H4 (cell line): ENCODE measurements at regions not wholly inside any gene's neighbourhood (a gene's known extent, or its start where the extent isn't known, plus 50 kb on each side); places are given as distances from the start of the nearest gene placed in this dataset.

Experiments
- DNase-seq: peaks from one replicate; pipeline ENCODE4 v3.0.0-alpha.2; 2015; ENCODE audit warnings: low spot score

DNA sequence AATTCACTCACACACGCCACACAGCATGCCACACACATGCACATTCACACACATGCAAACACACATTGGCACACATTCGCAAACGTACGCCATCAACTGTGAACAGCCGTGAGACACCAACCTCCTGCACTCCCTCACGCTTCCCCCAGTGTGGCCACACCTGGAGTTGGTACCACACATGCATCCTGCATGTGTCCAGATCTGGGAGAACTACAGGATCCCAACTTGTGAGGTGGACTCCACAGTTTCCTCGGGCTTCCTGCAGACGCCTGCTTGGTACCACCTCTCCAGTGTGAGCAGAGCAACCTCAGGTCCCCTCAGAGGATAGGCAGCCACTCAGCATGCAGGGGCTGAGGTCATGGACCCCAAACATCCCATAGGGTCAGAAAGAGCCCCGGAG is 239.0 kb downstream of the EIPR1 start:
- DNase-seq: no peak

DNA sequence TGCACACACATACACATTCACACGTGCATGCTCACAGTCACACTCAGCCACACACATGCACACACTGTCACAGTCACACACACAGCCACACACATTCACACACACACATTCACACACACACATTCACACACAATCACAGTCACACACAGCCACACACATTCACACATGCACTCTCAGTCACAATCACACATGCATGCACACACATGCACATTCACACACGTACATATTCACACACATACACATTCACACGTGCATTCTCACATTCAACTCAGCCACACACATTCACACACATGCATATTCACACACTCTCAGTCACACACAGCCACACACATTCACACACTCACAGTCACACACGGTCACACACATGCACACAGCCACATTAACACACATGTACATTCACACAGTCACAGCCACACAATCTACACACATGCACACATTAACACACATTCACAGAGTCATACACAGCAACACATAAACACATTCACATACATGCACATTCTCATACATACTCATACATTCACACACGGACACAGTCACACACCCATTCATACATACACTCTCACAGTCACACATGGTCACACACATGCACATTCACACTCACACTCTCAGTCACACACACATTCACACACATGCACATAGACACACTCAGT is 239.8 kb downstream of the EIPR1 start:
- DNase-seq: no peak

DNA sequence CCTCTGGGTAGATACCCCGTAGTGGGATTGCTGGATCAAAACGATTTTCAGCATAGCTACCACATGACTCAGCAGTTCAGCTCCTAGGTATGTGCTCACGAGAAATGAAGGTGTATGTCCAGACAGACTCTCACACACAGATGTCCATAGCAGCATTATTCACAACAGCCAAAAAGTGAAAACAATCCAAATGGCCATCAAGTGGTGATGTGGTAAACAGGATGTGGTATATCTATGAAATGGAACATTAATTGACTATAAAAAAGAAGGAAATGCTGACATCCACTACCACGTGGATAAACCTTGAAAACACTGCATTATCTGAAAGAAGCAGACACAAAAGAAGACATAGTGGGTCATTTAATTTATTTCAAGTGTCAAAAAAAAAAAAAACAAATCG is 241.9 kb downstream of the EIPR1 start:
- no peak for DNase-seq

DNA sequence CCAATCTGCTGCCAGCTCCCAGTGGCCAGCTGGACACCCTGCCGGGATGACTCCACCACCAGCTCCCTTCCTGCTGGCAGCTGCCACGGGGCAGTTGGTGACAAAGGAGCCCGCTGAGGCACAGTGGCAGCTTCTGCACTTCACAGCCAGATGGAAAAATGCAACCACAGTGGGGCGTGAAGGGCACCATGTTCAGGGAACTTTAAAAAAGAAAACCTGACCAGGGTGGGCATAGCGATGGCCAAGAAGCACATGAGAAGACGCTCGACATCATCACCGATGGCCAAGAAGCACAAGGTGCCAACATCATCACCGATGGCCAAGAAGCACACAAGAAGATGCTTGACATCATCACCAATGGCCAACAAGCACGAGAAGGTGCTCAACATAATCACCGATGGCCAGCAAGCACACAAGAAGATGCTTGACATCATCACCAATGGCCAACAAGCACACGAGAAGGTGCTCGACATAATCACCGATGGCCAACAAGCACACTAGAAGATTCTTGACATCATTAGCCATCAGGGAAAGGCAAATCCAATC is 243.5 kb downstream of the EIPR1 start:
- no peak for DNase-seq

DNA sequence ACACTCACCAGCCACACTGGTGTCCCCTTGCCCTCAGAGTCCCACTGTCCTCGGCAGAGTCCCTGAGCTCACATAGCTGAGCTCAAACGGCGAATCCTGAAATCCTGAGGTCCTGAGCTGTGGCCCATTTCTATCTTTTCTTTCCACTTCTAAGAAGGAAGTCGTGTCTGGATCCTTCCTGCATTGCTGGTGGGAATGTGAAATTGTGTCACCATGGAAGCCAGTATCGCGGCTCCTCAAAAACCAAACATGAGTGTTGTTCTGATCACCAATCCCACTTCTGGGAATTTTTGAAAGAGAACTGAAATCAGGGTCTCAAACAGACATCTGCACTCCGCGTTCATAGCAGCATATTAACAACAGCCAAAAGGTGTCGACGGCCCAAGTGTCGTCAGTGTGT is 244.7 kb downstream of the EIPR1 start:
- DNase-seq: no peak

DNA sequence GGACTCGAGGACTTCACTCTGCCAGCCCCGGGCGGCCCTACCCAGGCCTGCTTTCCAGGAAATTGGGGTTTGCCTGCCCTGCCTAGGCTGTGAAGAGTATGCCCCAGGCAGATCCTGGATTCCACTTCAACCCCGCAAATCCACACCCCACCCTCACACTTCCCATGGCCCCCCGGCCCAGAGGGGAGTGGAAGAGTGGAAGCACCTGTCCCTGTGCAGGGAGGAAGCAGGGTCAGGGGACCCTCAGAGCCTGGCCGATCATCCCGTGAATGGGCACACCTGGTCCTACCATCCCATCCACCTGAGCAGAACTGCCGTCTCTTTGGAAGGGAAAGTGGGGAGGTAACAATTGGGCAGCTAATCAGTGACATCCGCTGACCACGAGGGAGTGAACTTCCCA is 245.2 kb downstream of the EIPR1 start:
- no peak for DNase-seq

DNA sequence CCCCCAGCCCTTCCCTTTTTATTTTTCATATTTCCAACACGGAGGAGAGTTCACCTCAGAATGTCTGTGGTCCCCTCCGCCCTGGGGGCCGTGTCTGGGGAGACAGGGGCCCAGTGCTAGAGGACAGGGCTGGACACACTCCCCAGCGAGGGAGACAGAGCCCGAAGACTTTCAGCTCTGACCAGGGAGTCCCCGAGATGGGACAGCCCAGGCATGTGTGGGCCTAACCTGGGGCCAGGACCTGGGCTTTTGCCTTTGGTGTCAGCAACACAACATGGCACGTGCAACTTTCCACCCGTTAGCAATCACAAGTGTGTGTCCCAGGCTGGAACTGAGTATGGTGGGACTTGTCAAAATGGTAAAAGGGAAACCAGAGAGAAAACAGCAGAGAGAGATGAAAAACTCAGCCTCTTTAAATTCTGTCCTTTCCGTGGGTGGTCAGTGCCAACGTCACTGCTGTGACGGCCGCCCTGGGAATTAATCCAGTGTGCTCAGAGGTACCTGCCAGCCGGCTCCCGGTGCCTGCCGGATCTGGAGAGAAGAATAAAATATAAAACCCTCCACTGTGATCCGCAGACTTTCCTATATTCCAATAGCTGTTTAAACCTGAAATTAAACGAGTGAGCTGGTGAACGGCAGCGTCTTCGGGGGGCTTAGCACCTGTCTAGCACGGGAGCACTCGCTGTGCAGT is 245.8 kb downstream of the EIPR1 start:
- no peak for DNase-seq

DNA sequence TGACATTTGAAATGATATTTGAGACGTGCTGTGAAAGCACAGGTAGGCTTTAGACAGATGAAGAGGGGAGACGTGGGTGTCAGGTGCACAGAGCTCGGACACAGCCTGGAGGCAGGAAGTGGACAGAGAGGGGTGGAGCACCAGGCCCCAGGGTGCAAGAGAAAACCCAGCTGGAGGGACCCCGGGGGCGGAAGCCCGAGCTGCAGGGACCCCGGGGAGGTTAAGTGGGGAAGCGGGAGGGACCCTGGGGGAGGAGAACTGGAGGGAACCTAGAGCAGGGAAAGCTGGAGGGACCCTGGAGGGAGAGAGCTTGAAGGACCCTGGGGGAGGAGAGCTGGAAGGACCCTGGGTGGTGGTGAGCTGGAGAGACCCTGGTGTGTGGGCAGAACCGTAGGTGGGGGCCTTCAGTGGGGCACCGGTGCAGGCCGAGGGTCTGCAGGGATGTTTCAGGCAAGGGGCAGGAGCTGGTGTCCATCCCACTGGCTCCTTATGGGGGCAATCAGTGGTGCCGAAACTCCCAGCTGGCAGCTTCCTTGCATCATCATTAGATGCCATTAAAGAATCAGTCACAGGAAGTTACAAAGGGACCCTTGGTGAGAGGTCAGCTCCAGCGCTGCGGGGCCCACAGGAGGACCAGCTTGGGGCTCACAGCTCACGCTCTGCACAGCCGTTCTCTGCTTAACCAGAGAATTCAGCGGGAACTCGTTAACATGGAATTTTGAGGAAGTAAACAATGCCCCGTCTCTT is 246.6 kb downstream of the EIPR1 start:
- DNase-seq: no peak

DNA sequence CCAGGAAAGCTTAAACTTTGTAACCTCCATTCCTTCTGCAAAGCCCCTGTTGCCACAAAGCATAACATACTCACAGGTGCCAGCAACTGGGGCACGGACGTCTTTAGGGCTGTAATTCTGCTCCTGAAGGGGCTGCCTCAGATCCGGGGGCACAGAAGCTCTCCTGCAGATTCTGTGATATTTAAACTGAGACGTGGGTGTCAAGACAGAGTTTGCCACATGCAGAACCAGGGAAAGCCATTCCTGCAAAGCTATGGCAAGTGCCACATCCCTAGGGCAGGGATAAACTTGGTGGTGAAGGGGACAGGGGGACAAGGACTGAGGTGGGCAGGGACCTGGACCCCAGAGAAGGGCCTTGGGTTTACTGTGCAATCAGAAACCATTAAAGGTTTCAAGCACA is 247.2 kb downstream of the EIPR1 start:
- DNase-seq: no peak

DNA sequence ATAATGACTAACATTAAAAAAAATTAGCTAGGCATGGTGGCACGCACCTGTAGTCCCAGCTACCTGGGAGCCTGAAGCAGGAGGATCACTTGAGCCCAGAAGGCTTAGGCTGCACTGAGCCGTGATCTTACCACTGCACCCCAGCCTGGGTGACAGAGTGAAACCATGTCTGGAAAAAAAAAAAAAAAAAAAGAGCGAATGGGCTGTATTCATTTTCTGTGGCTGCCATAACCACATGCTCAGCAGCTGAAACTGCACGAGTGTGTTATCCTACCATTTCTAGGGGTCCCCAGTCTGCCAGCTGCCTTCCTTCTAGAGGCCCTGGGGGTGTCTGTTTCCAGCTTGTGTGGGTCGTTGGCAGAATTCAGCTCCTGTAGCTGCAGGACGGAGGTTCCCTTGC is 247.8 kb downstream of the EIPR1 start:
- DNase-seq: no peak

DNA sequence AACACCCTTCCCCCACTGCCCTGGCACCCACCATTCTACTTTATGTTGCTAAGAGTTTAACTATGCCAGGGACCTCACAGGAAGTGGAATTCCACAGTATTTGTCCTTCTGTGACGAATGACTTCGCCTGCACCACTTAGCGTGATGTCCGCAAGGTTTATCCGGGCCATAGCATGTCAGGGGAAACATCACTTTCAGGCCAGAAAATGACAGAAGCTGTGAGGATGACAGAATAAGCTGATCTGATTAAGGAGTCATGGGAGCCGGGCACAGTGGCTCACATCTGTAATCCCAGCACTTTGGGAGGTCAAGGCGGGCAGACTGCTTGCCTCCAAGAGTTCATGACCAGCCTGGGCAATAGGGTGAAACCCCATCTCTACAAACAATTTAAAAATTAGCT is 248.8 kb downstream of the EIPR1 start:
- no peak for DNase-seq

DNA sequence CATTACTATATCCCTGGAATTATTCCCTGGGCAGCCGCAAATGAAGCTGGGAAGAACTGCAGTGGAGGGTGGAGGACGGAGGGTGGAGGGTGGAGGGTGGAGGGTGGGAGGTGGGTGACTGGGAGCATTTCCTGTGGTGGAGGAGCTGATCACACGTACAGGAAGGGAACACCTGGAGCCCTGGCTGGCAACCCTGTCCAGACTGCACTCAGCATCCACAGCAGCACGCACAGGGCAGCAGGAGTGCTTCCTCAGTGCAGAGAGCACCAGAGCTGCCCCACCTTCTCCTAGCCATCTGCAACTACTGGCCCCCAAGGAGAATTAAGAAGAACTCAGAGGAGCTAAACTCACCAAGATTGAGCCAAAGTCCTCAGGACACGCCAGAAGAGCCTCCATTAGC is 249.9 kb downstream of the EIPR1 start:
- DNase-seq: no peak

DNA sequence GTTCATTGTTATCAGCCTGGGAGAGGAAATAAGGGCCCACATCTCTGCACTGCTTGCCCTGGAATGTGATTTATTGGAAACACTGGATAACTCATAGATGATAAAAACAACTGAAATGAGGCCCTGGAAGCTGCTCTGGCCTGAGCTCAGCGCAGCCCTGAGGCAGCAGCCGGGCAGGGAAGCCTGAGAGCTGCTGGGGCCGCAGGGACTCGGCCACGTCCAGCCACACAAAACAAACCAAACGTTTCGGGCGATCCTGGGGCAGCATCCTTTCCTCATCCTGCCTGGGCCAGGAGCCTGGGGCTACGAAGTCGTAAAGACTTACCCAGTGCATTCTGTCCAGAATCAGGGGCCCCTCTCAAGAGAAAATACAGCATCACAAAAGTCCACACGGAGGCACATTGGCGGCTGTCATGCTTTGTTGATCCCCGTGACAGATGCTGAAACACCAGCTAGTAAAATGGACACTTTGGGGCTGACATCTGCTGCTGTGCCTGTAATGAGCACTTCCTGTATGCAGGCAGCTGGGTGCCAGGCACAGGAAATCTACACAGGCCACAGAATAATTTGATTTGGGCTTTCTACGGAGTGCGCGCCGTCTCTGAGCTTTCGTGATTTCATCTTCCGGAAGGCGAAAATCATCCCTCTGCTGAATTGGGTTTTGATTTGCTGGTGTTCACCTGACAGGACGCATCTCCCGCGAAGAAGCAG is 250.6 kb downstream of the EIPR1 start:
- DNase-seq: no peak

DNA sequence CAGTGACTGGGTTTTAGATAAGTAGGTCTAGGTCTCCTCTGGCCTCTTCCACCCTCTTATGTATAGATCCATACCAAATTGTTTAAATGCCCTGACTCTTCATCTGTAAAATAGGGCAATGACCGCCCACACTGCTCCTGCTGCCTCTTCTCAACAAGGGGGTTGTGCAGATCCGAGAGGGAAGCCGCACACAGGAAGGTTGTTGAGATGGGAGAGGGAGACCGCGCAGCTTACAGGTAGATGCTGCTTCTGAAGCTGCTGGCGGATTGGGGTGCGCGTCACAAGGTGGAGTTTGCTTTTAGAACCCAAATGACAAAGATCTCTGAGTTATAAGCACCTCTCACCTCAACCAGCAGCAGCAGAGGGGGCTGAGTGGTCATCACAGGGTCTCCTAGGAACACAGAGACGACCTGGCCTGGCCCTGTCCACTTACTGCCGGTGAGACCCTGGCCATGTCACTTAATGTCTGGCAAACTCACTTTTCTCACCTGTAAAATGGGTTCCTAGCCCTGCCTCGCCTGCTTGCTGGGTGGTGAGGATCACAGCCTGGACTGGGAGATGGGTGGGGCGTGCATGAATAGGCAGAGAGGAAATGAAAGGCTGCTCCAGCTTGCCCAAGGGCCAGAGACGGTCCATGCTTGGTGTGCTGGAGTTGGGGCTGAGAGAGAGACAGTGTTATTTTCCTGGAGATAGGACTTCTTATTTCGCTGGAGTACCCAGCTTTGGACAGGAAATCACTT is 251.3 kb downstream of the EIPR1 start:
- DNase-seq: no peak

DNA sequence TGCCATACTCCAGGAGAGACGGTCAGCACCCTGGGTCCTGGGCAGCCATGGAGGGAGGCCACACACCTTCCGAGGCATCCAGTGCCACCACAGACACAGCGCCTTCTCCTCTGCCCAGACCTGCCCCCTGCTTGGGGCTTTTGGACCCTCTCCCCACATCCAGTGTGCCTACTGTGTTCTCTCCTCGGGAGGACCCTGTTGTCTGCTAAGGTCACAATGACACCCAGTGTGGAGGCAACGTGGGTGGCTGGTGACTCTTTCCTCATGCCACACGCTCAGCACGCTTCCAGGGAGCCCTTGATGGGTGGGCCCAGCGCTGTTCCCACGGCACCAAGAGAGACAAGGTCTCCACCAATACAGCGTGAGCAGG is 251.9 kb downstream of the EIPR1 start:
- DNase-seq: no peak

DNA sequence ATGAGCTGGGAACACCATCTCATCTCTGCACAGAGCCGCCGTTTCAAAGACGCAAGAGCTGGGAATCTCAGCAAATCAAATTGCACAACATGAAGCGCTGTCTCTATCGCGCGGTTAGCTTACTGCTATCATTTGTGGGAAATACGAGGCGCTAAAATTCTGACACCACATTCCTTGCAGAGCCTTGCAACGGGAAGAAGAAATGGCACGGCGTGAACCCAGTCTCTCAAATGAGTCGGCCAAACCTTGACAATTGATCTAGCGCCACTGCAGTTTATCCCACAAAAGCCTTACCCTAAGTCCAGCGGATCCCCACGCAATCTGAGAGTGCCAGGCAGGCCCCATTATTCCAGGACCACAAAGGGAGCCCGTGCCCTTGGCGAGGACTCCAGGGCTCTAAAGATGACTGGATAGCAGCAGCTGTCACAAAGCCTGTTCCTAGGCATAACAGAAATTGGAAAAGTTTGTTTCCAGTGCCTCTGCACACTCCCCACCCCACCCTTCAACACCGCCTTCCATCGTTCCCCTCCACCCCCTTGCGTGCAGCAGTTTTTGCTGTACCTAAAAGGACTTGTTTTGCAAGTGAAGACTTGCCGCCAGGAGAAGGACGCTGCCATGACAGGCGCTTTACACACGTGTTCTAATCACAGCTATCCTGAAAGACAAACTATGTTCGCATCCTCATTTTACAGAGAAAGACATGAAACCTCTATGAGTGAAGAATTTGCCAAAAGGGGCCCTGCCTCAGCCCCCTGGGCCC is 252.4 kb downstream of the EIPR1 start:
- DNase-seq: no peak

DNA sequence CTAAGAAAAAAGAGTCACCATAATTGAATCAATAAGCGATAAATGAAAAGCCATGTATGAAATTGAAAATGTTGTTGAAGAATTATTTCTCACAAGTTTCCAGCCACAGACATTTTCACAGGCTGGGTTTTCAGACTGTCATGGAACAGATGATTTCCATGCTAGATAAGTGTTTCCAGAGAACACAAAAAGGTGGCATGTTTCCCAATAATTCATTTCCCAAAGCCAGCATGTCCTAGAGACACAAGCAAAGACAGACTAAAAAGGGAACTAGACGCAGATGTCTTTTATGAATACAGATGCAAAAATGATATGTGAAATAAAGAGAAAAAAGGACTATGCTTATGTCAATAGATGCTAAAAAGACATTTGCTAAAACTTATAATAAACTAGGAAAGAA is 255.1 kb downstream of the EIPR1 start:
- DNase-seq: no peak

DNA sequence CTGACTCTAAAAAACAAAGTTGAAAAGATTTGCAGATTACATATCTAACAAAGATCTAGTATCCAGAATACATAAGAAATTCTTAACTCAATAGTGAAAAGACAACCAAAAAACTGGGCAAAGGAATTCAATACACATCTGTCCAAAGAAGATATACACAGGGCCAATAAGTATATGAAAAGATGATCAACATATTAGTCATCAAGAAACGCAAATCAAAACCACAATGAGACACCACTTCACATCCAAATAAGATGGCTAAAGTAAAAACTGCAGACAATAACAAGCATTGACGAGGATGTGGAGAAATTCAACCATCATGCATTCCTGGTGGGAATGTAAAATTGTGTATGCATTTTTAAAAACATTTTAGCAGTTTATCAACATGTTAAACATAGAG is 256.0 kb downstream of the EIPR1 start:
- DNase-seq: no peak

DNA sequence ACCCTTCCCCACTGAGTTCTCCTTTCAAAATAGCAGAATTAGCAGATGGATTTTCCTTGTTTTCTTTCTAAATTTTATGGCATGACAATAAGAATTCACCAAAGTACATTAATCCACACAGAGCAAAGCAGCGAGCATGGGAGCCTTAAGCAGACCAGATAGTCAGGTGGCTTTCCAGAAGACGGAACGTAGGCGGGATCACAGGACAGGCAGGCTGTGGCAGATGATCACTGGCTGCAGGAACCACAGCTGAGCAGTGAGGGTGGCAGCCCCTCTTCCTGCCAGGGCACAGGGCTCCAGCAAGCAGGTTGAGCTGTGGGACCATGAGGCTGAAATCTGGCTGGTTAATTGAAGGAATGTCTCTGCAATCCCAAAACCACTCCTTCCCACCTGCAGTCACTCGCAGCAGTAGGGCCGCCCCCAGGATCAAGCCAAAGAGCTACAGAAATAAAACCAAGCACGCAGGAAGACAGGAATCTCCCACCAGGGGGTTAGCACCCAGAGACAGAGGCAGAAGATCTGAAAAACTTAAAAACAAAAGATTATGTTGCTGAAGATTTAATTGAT is 259.9 kb downstream of the EIPR1 start:
- no peak for DNase-seq

DNA sequence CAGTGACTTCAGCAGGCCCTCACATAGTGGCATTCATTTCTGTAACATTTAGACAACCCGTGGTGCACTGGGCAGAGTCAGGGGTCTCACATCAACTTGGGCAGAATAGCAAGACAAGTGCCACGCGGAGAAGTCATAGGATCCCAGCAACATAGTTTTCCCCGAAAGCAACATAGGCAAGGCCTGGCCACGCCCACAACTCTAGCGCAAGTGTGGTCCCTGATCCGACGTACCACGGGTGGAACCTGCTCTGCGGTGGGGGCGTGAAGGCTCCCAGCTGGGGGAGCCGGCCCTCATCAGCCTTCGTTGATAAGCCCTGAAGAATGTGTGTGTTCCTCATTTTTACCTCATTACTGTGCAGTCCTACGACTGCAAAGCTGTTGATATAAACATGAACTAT is 261.2 kb downstream of the EIPR1 start:
- DNase-seq: no peak
